PC-9 (cell line): ENCODE measurements at regions not wholly inside any gene's neighbourhood (a gene's known extent, or its start where the extent isn't known, plus 50 kb on each side); places are given as distances from the start of the nearest gene placed in this dataset.

Source experiments
- EZH2 ChIP-seq: fragments of 200-600 bp; sonication (generic); IDR thresholded peaks from 2 replicates; pipeline ENCODE4 v1.8.0; 2017; ENCODE audit warnings: antibody characterized with exemption, low read depth
- TF ChIP-seq, protein P1 (sequence below): fragments of 200-600 bp; sonication (generic); conservative IDR thresholded peaks from 2 replicates; pipeline ENCODE4 v1.6.1; 2017; ENCODE audit warnings: mixed run types, antibody characterized with exemption, mild to moderate bottlenecking, moderate library complexity

DNA sequence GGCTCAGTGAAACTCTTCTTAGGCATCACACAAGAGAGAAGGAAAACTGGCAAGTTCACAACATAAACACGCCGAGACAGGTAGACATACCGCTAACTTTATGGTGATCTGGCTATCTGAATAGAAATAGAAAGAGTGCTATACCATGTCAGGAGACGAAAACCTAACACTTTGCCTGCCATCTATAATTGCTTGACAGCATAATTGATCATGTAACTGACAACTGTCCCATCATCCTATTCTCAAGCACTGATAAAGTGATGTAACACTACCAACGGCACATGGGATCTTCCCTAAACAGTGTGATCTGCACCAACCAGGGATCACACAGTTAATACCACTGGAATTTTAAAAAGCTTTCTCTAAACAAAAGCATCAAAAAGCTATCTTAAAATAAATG, 270.9 kb upstream of the NSMCE3 start:
- TF ChIP-seq, protein P1, sequence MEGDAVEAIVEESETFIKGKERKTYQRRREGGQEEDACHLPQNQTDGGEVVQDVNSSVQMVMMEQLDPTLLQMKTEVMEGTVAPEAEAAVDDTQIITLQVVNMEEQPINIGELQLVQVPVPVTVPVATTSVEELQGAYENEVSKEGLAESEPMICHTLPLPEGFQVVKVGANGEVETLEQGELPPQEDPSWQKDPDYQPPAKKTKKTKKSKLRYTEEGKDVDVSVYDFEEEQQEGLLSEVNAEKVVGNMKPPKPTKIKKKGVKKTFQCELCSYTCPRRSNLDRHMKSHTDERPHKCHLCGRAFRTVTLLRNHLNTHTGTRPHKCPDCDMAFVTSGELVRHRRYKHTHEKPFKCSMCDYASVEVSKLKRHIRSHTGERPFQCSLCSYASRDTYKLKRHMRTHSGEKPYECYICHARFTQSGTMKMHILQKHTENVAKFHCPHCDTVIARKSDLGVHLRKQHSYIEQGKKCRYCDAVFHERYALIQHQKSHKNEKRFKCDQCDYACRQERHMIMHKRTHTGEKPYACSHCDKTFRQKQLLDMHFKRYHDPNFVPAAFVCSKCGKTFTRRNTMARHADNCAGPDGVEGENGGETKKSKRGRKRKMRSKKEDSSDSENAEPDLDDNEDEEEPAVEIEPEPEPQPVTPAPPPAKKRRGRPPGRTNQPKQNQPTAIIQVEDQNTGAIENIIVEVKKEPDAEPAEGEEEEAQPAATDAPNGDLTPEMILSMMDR, result no peak
- no peak for TF ChIP-seq EZH2
